ENCODE measurements at regions not wholly inside any gene's neighbourhood (a gene's known extent, or its start where the extent isn't known, plus 50 kb on each side); places are given as distances from the start of the nearest gene placed in this dataset.
"Not testable (repeated sequence)": the region's sequence is repeated elsewhere in the genome, so short reads cannot be mapped to it uniquely, and the experiment has no call there.

- DNase-seq (ENCODE audit: low read depth), result peak; percentile 61
Measured at GRCh38 chr6:140174524-140174923, 800.1 kb upstream of the CITED2 start.

- DNase-seq (ENCODE audit: low read depth), result no peak
Measured at GRCh38 chr6:140168365-140168764, 793.9 kb upstream of the CITED2 start.

- DNase-seq (ENCODE audit: low read depth), result no peak
Measured at GRCh38 chr6:140160909-140161308, 786.5 kb upstream of the CITED2 start.

- no peak for DNase-seq (ENCODE audit: low read depth)
Measured at GRCh38 chr6:140160494-140160893, 786.0 kb upstream of the CITED2 start.

GRCh38 chr6:140156131-140156530 is 781.7 kb upstream of the CITED2 start:
- DNase-seq (ENCODE audit: low read depth), result no peak

- DNase-seq (ENCODE audit: low read depth), result no peak
Measured at GRCh38 chr6:140155451-140156126, 781.1 kb upstream of the CITED2 start.

GRCh38 chr6:140153703-140154102 is 779.3 kb upstream of the CITED2 start:
- DNase-seq (ENCODE audit: low read depth), result no peak

GRCh38 chr6:140147825-140148814 is 773.7 kb upstream of the CITED2 start:
- DNase-seq (ENCODE audit: low read depth), result not testable (repeated sequence)

GRCh38 chr6:140140891-140141290 is 766.4 kb upstream of the CITED2 start:
- no peak for DNase-seq (ENCODE audit: low read depth)

- no peak for DNase-seq (ENCODE audit: low read depth)
Measured at GRCh38 chr6:140138311-140139010, 764.0 kb upstream of the CITED2 start.

- no peak for DNase-seq (ENCODE audit: low read depth)
Measured at GRCh38 chr6:140134224-140134623, 759.8 kb upstream of the CITED2 start.

- DNase-seq (ENCODE audit: low read depth), result no peak
Measured at GRCh38 chr6:140130074-140130473, 755.6 kb upstream of the CITED2 start.

GRCh38 chr6:140124498-140124897 is 750.0 kb upstream of the CITED2 start:
- DNase-seq (ENCODE audit: low read depth), result no peak

GRCh38 chr6:140108167-140108566 is 733.7 kb upstream of the CITED2 start:
- no peak for DNase-seq (ENCODE audit: low read depth)

- DNase-seq (ENCODE audit: low read depth), result no peak
Measured at GRCh38 chr6:140107216-140107615, 732.8 kb upstream of the CITED2 start.

- DNase-seq (ENCODE audit: low read depth), result peak; percentile 28
Measured at GRCh38 chr6:140105857-140106256, 731.4 kb upstream of the CITED2 start.

- DNase-seq (ENCODE audit: low read depth), result no peak
Measured at GRCh38 chr6:140105241-140105640, 730.8 kb upstream of the CITED2 start.

GRCh38 chr6:140101818-140102217 is 727.4 kb upstream of the CITED2 start:
- no peak for DNase-seq (ENCODE audit: low read depth)

GRCh38 chr6:140101367-140101766 is 726.9 kb upstream of the CITED2 start:
- peak; percentile 81 for DNase-seq (ENCODE audit: low read depth)

- DNase-seq (ENCODE audit: low read depth), result no peak
Measured at GRCh38 chr6:140095532-140095931, 721.1 kb upstream of the CITED2 start.

- no peak for DNase-seq (ENCODE audit: low read depth)
Measured at GRCh38 chr6:140091895-140092294, 717.4 kb upstream of the CITED2 start.

- DNase-seq (ENCODE audit: low read depth), result no peak
Measured at GRCh38 chr6:140090871-140091270, 716.4 kb upstream of the CITED2 start.

Data from myocyte (in vitro differentiated cells).